ENCODE measurements at regions not wholly inside any gene's neighbourhood (a gene's known extent, or its start where the extent isn't known, plus 50 kb on each side); places are given as distances from the start of the nearest gene placed in this dataset.
"Not testable (repeated sequence)": the region's sequence is repeated elsewhere in the genome, so short reads cannot be mapped to it uniquely, and the experiment has no call there.

- H3K4me1 ChIP-seq: peaks cover 9% of the 10 kb centered on the region
- no peak for DNase-seq
- intact Hi-C loops (cut with micrococcal nuclease): no loop called here
- no peak for TF ChIP-seq CTCF (IDR thresholded peaks at IDR 0.05; ENCODE audit: borderline replicate concordance)
- no peaks in the 10 kb centered on the region for H3K27me3 ChIP-seq (ENCODE audit: low read depth)
- no peak overlapping the region for H3K27ac ChIP-seq (replicated peaks)
- H3K36me3 ChIP-seq: no peaks in the 10 kb centered on the region
- H3K4me3 ChIP-seq: no peak overlapping the region
- H3K9me3 ChIP-seq (replicated peaks): no peaks in the 10 kb centered on the region
These were observed 101.3 kb upstream of the LYPLAL1 start for GRCh38 chr1:219072329-219072728.

GRCh38 chr1:219074084-219074728 lies 99.5 kb upstream of the LYPLAL1 start:
- Histone ChIP-seq H3K4me3 (no peak overlapping the region), H3K27ac (replicated peaks) (no peak overlapping the region), H3K4me1 (peaks cover 9% of the 10 kb centered on the region), H3K36me3 (no peaks in the 10 kb centered on the region), H3K9me3 (replicated peaks) (no peaks in the 10 kb centered on the region), H3K27me3 (ENCODE audit: low read depth) (no peaks in the 10 kb centered on the region)
- intact Hi-C loops (cut with micrococcal nuclease): no loop called here
- no peak for DNase-seq
- no peak for TF ChIP-seq CTCF (IDR thresholded peaks at IDR 0.05; ENCODE audit: borderline replicate concordance)

GRCh38 chr1:219075121-219075879 lies 98.4 kb upstream of the LYPLAL1 start:
- Histone ChIP-seq H3K27me3 (ENCODE audit: low read depth) (no peaks in the 10 kb centered on the region), H3K27ac (replicated peaks) (no peak overlapping the region), H3K4me3 (no peak overlapping the region), H3K36me3 (no peaks in the 10 kb centered on the region), H3K4me1 (peaks cover 9% of the 10 kb centered on the region), H3K9me3 (replicated peaks) (no peaks in the 10 kb centered on the region)
- intact Hi-C loops (cut with micrococcal nuclease): no loop called here
- DNase-seq: no peak
- TF ChIP-seq CTCF (IDR thresholded peaks at IDR 0.05; ENCODE audit: borderline replicate concordance): no peak

- H3K27ac ChIP-seq (replicated peaks): no peak overlapping the region
- intact Hi-C loops (cut with micrococcal nuclease): no loop called here
- no peaks in the 10 kb centered on the region for H3K36me3 ChIP-seq
- H3K27me3 ChIP-seq (ENCODE audit: low read depth): no peaks in the 10 kb centered on the region
- no peaks in the 10 kb centered on the region for H3K9me3 ChIP-seq (replicated peaks)
- H3K4me1 ChIP-seq: peaks cover 9% of the 10 kb centered on the region
- TF ChIP-seq CTCF (IDR thresholded peaks at IDR 0.05; ENCODE audit: borderline replicate concordance): no peak
- no peak overlapping the region for H3K4me3 ChIP-seq
- no peak for DNase-seq
These were observed 97.2 kb upstream of the LYPLAL1 start for GRCh38 chr1:219076326-219076937.

GRCh38 chr1:219077767-219078166 lies 95.9 kb upstream of the LYPLAL1 start:
- H3K27me3 ChIP-seq (ENCODE audit: low read depth); H3K4me3 ChIP-seq; DNase-seq; intact Hi-C loops (cut with micrococcal nuclease); H3K4me1 ChIP-seq; H3K9me3 ChIP-seq (replicated peaks); H3K27ac ChIP-seq (replicated peaks); H3K36me3 ChIP-seq: not testable (repeated sequence)

Data from left ventricle myocardium inferior (tissue), 1 donor.